HepG2 (cell line): ENCODE measurements at regions not wholly inside any gene's neighbourhood (a gene's known extent, or its start where the extent isn't known, plus 50 kb on each side); places are given as distances from the start of the nearest gene placed in this dataset.

Experiments
- ATAC-seq: fragments of 200-7000 bp; cut with Tn5 transposase; 3 replicates; pipeline ENCODE4 v1.9.1; 2020; ENCODE audit warnings: mild to moderate bottlenecking, moderate library complexity
- BruUV-seq: library from RNA; stranded (reverse); fragments of 400-500 nt; replicated peaks from 2 replicates; lab custom pipeline; 2021; lab: Mats Ljungman, UMichigan
- CTCF ChIA-PET: fragments of 300-600 bp; formaldehyde crosslinking; extraction: SDS; loops from one replicate; lab custom pipeline; 2021; ENCODE audit warnings: low total read pairs, inconsistent platforms, low intra/inter-chr PET ratio; lab: Yijun Ruan, JAX
- POLR2A ChIA-PET: fragments of 350-600 bp; sonication (Branson Sonifier 250); formaldehyde crosslinking; loops from one replicate; lab custom pipeline; 2020; ENCODE audit warnings: antibody characterized with exemption, inconsistent platforms; lab: Yijun Ruan, JAX
- DNase-seq: peaks from one replicate; pipeline ENCODE4 v3.0.0-alpha.2; 2015; ENCODE audit warnings: low spot score
- FAIRE-seq: peaks from 3 replicates; lab custom pipeline; 2011; peaks lifted over from hg19 to GRCh38; lab: Jason Lieb, UNC
- H2AFZ ChIP-seq: one replicate; pipeline ENCODE4 v1.6.1; 2011; ENCODE audit warnings: low read length, inconsistent platforms
- H3K27ac ChIP-seq: fragments of 300-600 bp; 3 replicates; pipeline ENCODE4 v1.8.0; 2011; ENCODE audit warnings: mixed run types, mild to moderate bottlenecking, mixed read lengths, low read length, inconsistent platforms; ENCODE audit not compliant: insufficient read depth; ENCODE audit errors: extremely low read length
- H3K27me3 ChIP-seq, 2 experiments: fragments of 200-600 bp in 1 of 2; 2 replicates in 1 of 2; 3 replicates in 1 of 2; pipeline versions ENCODE4 v1.6.0 to v1.8.0; 2011; ENCODE audit warnings: low read length in 2 of 2, mild to moderate bottlenecking in 2 of 2, moderate library complexity in 2 of 2, inconsistent platforms in 1 of 2; ENCODE audit not compliant: insufficient read depth in 2 of 2, control insufficient read depth in 1 of 2
- H3K36me3 ChIP-seq, 2 experiments: fragments of 200-600 bp in 1 of 2; replicated peaks in 1 of 2; 2 replicates in 1 of 2; 3 replicates in 1 of 2; pipeline versions ENCODE4 v1.5.1 to v1.8.0; 2011; ENCODE audit warnings: low read length in 2 of 2, inconsistent platforms in 1 of 2; ENCODE audit not compliant: insufficient read depth in 2 of 2, control insufficient read depth in 1 of 2
- H3K4me1 ChIP-seq: 2 replicates; pipeline ENCODE4 v1.5.1; 2012; ENCODE audit warnings: low read length, inconsistent platforms; ENCODE audit not compliant: insufficient read depth
- H3K4me2 ChIP-seq: 2 replicates; pipeline ENCODE4 v1.6.0; 2011; ENCODE audit warnings: low read depth, low read length, inconsistent platforms
- H3K4me3 ChIP-seq, 3 experiments: fragments of 200-600 bp in 1 of 3; sonication (generic), shearing (Covaris generic) in 1 of 3; replicated peaks in 1 of 3; 2 replicates each; pipeline ENCODE4 v1.5.1; 2011 to 2016; ENCODE audit warnings: low read length in 3 of 3, inconsistent platforms in 2 of 3, low read depth in 2 of 3, mild to moderate bottlenecking in 2 of 3, control low read depth in 1 of 3, mixed read lengths in 1 of 3; ENCODE audit not compliant: insufficient read depth in 1 of 3
- H3K79me2 ChIP-seq: one replicate; pipeline ENCODE4 v1.6.1; 2011; ENCODE audit warnings: low read length, inconsistent platforms; ENCODE audit not compliant: insufficient read depth
- H3K9ac ChIP-seq: 2 replicates; pipeline ENCODE4 v1.6.0; 2011; ENCODE audit warnings: mild to moderate bottlenecking, low read depth, low read length, inconsistent platforms; ENCODE audit not compliant: insufficient read depth
- H3K9me3 ChIP-seq: 2 replicates; pipeline ENCODE4 v1.5.1; 2012; ENCODE audit warnings: mild to moderate bottlenecking, low read length
- H4K20me1 ChIP-seq: 2 replicates; pipeline ENCODE4 v1.6.0; 2011; ENCODE audit warnings: inconsistent platforms, mild to moderate bottlenecking, low read length, moderate library complexity; ENCODE audit not compliant: insufficient read depth
- ATF7 ChIP-seq, 2 experiments: fragments of 450-650 bp in 1 of 2; sonication (generic) in 1 of 2; formaldehyde crosslinking in 1 of 2; IDR thresholded peaks; 2 replicates each; pipeline versions ENCODE4 v1.4.0 to v1.6.1; 2016 to 2020; ENCODE audit warnings: antibody characterized with exemption in 1 of 2, mild to moderate bottlenecking in 1 of 2, missing genetic modification reagents in 1 of 2
- BORCS8-MEF2B ChIP-seq: sonication (generic); formaldehyde crosslinking; IDR thresholded peaks from 2 replicates; pipeline ENCODE4 v1.8.0; 2022; ENCODE audit warnings: mild to moderate bottlenecking, missing genetic modification reagents
- CAMTA2 ChIP-seq: sonication (generic); formaldehyde crosslinking; IDR thresholded peaks from 2 replicates; pipeline ENCODE4 v1.4.0; 2020; ENCODE audit warnings: mild to moderate bottlenecking, missing genetic modification reagents, borderline replicate concordance
- DNMT1 ChIP-seq: sonication (generic); formaldehyde crosslinking; IDR thresholded peaks from 2 replicates; pipeline ENCODE4 v1.5.1; 2020; ENCODE audit warnings: mild to moderate bottlenecking, missing genetic modification reagents
- E2F2 ChIP-seq: sonication (generic); formaldehyde crosslinking; IDR thresholded peaks from 2 replicates; pipeline ENCODE4 v1.4.0; 2020; ENCODE audit warnings: missing genetic modification reagents, borderline replicate concordance
- GLI4 ChIP-seq: sonication (generic); formaldehyde crosslinking; IDR thresholded peaks from 2 replicates; pipeline ENCODE4 v1.5.1; 2020; ENCODE audit warnings: missing genetic modification reagents, mild to moderate bottlenecking, moderate library complexity, borderline replicate concordance
- GLMP ChIP-seq: sonication (generic); formaldehyde crosslinking; IDR thresholded peaks from 2 replicates; pipeline ENCODE4 v1.9.0; 2021; ENCODE audit warnings: missing genetic modification reagents, mild to moderate bottlenecking, borderline replicate concordance
- KDM3A ChIP-seq: IDR thresholded peaks from 2 replicates; pipeline ENCODE4 v1.6.1; 2018; ENCODE audit warnings: low read depth, missing compliant biosample characterization
- NFYB ChIP-seq: sonication (generic); formaldehyde crosslinking; IDR thresholded peaks from 2 replicates; pipeline ENCODE4 v1.4.0; 2020; ENCODE audit warnings: missing genetic modification reagents
- NR2F1 ChIP-seq, 2 experiments: fragments of 450-650 bp in 1 of 2; formaldehyde crosslinking in 1 of 2; IDR thresholded peaks; 2 replicates each; pipeline versions ENCODE4 v1.5.0 to v1.6.1; 2016 to 2020; ENCODE audit warnings: mild to moderate bottlenecking in 1 of 2, missing compliant biosample characterization in 1 of 2, missing genetic modification reagents in 1 of 2, moderate library complexity in 1 of 2
- RFXAP ChIP-seq: sonication (generic); formaldehyde crosslinking; IDR thresholded peaks from 2 replicates; pipeline ENCODE4 v1.4.0; 2020; ENCODE audit warnings: missing genetic modification reagents, borderline replicate concordance
- SIN3B ChIP-seq: fragments of 150-350 bp; IDR thresholded peaks from 2 replicates; pipeline ENCODE4 v1.6.1; 2014; ENCODE audit warnings: low read length
- SKI ChIP-seq: fragments of 450-650 bp; IDR thresholded peaks from one replicate; pipeline ENCODE4 v1.6.1; 2018; ENCODE audit warnings: mild to moderate bottlenecking; ENCODE audit not compliant: partially characterized antibody
- SNAPC2 ChIP-seq: sonication (generic); formaldehyde crosslinking; IDR thresholded peaks from 2 replicates; pipeline ENCODE4 v1.8.1; 2022; ENCODE audit warnings: mild to moderate bottlenecking, missing genetic modification reagents
- ZNF484 ChIP-seq: sonication (generic); formaldehyde crosslinking; IDR thresholded peaks from 2 replicates; pipeline ENCODE4 v1.5.1; 2020; ENCODE audit warnings: mild to moderate bottlenecking, low read depth, missing genetic modification reagents, borderline replicate concordance
- ZNF564 ChIP-seq: sonication (generic); formaldehyde crosslinking; IDR thresholded peaks from 2 replicates; pipeline ENCODE4 v1.8.1; 2023; ENCODE audit warnings: mild to moderate bottlenecking, missing genetic modification reagents
- ZXDC ChIP-seq: sonication (generic); formaldehyde crosslinking; IDR thresholded peaks from 2 replicates; pipeline ENCODE4 v1.5.0; 2020; ENCODE audit warnings: mild to moderate bottlenecking, missing genetic modification reagents
- WGBS: methylation state at CpG from one replicate; pipeline ENCODE4 v1.1.6; 2017; ENCODE audit warnings: low lambda C conversion rate; 5-methylcytosine and 5-hydroxymethylcytosine counted together
- in situ Hi-C: cut with HindIII; loops from 2 replicates; pipeline ENCODE4 v1.10.0; 2017; ENCODE audit warnings: low pct_unique_long_range_greater_than_20kb; ENCODE audit not compliant: extremely low pct_ligation_motif_present
- intact Hi-C: fragments of 100-400 bp; cut with micrococcal nuclease; formaldehyde crosslinking; loops from one replicate; pipeline ENCODE4 v1.10.0; 2022; ENCODE audit not compliant: unreplicated experiment

GRCh38 chr2:74747411-74748080 is 86.4 kb upstream of the HK2 start (continued):
- TF ChIP-seq SNAPC2 (CRISPR knock-in tag), result 0 out of 2 replicates have a peak, but pooled peaks have one; percentile 26

- Histone ChIP-seq H3K4me3 (no peak overlapping the region), H3K27me3 (peaks cover 0 to 30% of the 10 kb centered on the region in 2 experiments; a peak in 4 of 5 replicates), H3K36me3 (no peaks in the 10 kb centered on the region), H3K27ac (no peak overlapping the region), H2AFZ (no peak overlapping the region), H3K79me2 (no peaks in the 10 kb centered on the region), H3K9me3 (no peaks in the 10 kb centered on the region), H3K4me2 (no peak overlapping the region), H3K9ac (no peak overlapping the region), H4K20me1 (no peaks in the 10 kb centered on the region), H3K4me1 (peaks cover 77% of the 10 kb centered on the region)
- WGBS, result 90% methylated on average over 3 of the region's 3 CpGs
- ATAC-seq (no peak), DNase-seq (no peak), FAIRE-seq (no peak)
- intact Hi-C loops, result no loop called here
- in situ Hi-C loops, result no loop called here
- POLR2A ChIA-PET, result interaction anchor here (1.3 kb wide), 1 partner anchor 95 kb away, joined by 3 read pairs; no protein-coding TSS in a partner anchor
- no peak for TF ChIP-seq GLI4
- TF ChIP-seq NR2F1 (CRISPR knock-in tag; IDR thresholded peaks at IDR 0.05), result no peak
- TF ChIP-seq ZNF484, result no peak
- no peak for TF ChIP-seq RFXAP (CRISPR knock-in tag)
- TF ChIP-seq ZNF564 (CRISPR knock-in tag), result no peak
- no peak for TF ChIP-seq BORCS8-MEF2B (CRISPR knock-in tag)
- TF ChIP-seq DNMT1 (CRISPR knock-in tag), result no peak
- TF ChIP-seq SKI, result no peak
- no peak for TF ChIP-seq NFYB (CRISPR knock-in tag)
- TF ChIP-seq E2F2, result no peak
- no peak for TF ChIP-seq SIN3B
- TF ChIP-seq CAMTA2 (CRISPR knock-in tag), result no peak
- TF ChIP-seq ZXDC, result no peak
- TF ChIP-seq GLMP (CRISPR knock-in tag), result no peak
- no peak for TF ChIP-seq ATF7 (IDR thresholded peaks at IDR 0.05)
- no peak for TF ChIP-seq ATF7 (CRISPR knock-in tag; IDR thresholded peaks at IDR 0.05)
- TF ChIP-seq KDM3A (CRISPR knock-in tag), result no peak
- CTCF ChIA-PET, result no interaction called here
- no TSS peak for BruUV-seq
Observed at GRCh38 chr2:74748665-74749064, 85.3 kb upstream of the HK2 start.
